NOMO-1 treated with DMSO at 0.1 percent for 48 hours (cell line): ENCODE measurements at regions not wholly inside any gene's neighbourhood (a gene's known extent, or its start where the extent isn't known, plus 50 kb on each side); places are given as distances from the start of the nearest gene placed in this dataset.
"Not testable (repeated sequence)": the region's sequence is repeated elsewhere in the genome, so short reads cannot be mapped to it uniquely, and the experiment has no call there.

Experiments used
- DNase-seq: peaks from one replicate; lab custom pipeline; 2025; ENCODE audit not compliant: unreplicated experiment; lab: John Stamatoyannopoulos, UW

DNA sequence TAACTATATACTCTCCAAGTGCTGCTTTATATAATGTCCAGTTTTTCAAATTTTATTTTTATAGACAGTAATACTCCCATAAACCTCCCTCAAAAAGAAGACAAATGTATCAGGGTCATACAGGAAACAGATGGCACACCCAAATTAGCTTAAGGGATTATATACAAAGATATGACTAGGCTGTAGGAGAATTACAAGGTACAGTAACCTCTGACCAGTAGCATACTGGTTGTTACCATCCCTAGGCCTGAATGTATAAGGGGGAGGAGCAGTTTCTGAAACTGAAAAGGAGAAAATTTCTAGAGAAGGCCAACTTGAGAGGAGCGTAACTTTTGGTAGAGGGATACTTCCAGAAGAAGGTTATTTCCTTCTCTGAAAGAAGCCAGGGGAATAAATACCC lies 122.6 kb upstream of the NBPF19 start:
- not testable (repeated sequence) for DNase-seq

DNA sequence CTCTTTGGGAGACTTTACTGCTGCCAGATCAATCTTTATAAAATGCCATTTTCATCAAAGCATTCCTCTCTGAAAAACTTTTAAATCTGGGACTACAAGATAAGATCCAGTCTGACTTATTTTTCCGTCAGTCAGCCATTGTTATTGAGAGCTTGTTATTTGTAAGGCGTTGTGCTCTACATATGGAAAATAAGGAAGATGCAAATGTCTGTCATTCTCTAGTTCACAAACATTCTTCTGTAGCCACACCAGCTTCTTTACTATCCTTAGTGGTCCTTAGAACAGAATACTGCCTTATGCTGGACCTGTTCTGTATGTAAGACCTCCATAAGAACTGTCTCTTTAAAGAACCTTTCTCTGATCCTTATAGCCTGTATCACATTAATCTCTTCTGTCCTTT lies 120.3 kb upstream of the NBPF19 start:
- DNase-seq, result not testable (repeated sequence)

DNA sequence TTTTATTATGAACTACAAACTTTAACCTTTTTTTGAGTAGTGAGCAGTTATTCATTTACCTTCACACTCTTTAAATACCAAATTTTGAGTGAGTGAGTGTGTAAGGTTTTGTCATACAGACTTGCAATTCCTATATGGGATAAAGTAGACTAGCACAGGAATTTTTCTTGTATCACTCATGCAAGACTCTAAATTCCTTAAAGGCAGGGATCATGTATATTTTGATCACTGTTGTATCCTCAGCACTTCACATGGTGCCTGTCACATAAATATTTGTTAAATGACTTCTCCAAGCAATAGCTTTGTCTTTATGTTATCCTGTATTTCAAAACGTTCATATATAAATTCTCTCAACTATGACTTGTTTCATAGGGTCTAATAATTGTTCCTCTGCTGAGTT lies 119.1 kb upstream of the NBPF19 start:
- DNase-seq, result not testable (repeated sequence)

DNA sequence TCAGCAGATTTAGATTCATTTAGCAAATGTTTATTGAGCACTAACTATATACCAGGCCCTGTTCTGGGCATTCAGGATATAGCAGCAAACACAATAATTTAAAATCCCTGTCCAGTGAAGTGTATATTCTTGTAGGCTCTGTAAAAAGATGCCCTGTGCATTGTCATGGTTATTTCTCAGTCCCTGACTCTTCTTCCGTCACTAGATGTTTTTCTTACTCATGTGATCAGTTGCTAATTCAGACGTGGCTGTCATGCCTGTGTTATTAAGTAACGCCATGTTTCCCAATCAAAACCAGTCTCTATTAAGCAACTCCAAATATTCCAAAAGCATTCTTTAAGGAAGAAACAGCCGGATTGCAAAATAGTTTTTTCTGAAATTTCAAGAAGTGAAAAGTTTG lies 118.7 kb upstream of the NBPF19 start:
- DNase-seq, result not testable (repeated sequence)

DNA sequence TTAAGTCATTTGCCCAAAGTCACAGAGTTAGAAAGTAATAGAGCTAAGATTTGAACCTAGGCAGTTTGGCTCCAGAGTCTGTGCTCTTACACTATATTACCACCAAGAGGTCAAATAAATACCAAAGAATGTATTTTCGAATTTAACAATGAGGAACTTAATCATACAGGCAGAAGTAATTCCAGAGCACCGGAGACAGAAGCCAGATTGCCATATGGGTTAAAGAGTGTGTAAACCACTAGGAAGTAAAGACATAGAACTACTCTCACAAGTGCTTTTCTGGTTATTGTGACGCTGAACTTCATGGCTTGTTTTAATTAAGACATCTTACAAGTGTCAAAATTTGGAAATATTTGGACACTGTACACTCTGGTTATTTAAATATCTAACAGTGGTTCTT lies 114.5 kb upstream of the NBPF19 start:
- DNase-seq, result not testable (repeated sequence)

DNA sequence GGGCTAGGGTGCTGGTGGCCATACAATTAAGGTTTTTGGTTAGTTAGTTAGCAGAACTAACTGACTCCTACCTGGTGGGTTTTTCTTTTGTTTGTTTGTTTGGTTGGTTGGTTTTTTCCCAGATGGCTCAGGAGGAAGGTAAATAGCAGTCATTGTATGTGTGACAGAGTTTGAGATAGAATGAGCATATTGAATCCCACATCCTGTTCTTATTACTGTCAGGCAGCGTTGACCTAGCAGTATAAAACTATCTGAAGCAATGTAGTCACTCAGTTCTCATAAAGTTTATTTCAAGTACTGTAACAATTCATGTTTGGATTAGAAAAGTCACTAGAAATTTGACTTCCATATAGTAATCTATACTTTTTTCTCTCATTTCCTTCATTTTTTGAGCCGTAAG lies 113.5 kb upstream of the NBPF19 start:
- not testable (repeated sequence) for DNase-seq

DNA sequence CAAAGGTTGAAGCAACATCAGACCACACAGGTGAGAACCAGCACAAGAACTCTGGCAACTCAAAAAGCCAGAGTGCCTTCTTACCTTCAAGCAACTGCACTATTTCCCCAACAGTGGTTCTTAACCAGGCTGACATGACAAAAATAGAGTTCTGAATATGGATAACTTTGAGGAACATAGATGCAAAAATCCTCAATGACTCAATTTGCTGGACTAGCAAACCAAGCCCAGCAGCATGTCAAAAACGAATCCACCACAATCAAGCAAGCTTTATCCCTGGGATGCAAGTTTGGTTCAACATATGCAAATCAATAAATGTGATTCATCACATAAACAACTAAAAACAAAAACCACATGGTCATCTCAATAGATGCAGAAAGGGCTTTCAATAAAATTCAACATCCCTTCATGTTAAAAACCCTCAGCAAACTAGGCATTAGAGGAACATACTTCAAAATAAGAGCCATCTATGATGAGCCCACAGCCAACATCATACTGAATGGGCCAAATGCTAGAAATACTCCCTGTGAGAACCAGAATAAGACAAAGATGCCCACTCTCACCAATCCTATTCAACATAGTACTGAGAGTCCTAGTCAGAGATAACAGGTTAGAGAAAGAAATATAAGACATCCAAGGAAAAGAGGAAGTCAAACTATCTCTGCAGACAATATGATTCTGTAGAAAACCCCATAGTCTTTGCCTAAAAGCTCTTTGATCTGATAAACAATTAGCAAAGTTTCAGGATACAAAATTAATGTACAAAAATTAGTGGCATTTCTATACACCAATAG lies 110.5 kb upstream of the NBPF19 start:
- not testable (repeated sequence) for DNase-seq

DNA sequence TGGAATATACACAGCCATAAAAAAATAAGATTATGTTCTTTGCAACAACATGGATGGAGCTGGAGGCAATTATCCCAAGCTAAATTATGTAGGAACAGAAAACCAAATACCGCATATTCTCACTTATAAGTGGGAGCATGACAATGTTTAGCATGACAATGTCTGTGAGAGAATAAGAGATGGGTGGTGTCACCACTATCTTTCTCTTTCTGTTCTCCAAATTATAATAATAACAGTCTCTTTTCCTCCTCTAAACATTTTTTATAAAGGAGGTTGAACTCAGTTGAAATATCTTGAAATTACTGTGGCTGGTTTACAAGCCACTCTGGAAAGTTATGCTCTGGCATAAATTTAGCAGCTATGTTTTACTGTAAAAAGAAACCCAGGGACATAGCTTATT lies 108.4 kb upstream of the NBPF19 start:
- DNase-seq, result not testable (repeated sequence)

DNA sequence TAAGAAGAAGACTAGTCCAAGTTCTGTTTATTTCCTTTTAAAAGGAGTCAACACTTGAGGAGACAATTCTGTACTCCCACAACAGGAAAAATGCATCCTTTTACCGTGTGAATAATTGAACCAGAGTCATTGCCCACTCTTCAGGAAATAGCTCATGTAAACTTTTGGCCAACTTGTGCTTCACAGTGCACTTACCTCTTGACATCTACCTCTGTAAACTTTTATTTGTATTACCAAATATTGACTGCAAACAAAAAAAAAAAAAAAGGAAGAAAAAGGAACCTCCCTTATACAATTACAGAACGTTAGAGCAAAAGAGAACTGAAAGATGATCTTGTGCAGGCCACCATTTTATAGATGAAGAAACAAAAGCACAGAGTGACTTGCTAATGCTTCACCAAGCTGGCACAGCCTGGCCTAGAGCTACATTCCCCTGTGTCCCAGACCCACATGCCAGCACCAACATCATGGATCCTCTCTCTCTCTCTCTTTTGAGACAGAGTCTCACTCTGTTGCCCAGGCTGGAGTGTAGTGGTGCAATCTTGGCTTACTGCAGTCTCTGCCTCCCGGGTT lies 107.3 kb upstream of the NBPF19 start:
- not testable (repeated sequence) for DNase-seq

DNA sequence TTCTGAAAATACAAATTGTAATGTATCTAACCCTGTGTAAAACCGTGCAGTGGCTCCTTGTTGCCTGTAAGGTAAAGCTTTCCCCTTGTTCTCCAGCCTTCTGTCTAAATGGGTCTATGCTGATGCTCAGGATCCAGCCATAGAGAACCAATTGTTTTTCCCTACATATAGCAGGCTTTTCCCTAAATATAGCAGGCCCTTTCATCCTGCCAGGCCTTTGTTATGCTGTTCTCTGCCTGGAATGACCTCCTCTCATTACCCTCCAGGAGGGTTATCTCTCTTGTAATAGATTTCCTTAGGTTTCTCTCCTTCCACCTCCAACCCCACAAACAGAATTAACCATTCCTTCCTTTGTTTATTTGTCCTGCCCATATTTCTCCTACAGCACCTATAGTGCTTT lies 106.5 kb upstream of the NBPF19 start:
- DNase-seq, result not testable (repeated sequence)

DNA sequence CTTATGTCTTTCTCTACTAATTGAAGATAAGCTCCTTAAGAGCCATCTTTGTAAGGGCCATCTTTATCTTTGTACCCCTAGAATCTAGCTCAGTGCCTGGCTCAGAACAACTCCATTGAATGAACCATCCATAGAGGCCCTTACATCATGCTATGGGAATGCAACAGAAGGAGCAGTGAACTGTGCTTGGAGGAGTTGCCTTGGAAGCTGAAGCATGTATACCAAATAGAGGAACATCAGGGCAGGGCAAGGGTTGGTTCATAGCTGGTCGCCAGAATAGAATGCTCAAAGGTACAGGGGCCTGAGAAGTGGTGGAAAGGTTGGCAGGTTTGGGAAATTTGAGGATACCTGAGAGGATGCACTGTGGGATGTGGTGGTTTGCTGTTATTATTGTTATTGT lies 105.8 kb upstream of the NBPF19 start:
- not testable (repeated sequence) for DNase-seq

DNA sequence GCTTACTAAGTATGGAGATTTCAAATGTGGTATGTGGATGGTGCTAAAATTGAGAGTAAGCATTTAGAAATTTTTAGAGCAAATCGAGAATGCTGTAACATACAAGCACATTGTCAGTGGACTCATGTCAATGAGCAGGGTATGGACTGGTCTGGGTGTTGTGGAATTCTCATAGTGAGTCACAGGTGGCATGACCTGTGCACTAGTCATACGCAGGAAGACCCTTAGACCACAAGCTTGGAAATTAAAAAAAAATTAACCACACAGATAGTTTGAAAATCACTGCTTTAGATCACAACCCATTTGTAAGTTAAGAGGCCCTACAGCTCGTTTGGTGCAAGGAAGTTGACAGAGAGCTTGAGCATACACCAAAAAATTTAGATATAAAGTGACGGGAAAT lies 102.9 kb upstream of the NBPF19 start:
- not testable (repeated sequence) for DNase-seq

DNA sequence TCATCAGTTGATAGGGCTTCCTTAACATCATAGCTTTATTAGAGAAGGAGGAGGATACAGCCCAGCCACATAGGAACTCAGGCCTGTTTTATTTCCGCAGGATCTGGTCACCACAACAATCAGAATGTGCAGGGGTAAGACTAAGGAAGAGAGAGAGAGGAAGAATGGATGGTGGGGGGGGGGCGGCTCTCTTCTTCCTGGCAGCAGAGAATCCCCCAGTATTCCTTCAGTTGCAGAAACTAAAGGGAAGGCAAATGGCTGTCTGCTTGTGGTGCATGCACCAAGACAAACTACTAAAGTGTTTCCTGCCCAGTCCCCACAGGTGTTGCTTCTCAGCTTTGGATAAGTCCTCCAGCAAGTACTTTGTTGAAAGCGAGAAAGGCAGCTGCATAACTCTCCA lies 96.4 kb upstream of the NBPF19 start:
- DNase-seq, result not testable (repeated sequence)

DNA sequence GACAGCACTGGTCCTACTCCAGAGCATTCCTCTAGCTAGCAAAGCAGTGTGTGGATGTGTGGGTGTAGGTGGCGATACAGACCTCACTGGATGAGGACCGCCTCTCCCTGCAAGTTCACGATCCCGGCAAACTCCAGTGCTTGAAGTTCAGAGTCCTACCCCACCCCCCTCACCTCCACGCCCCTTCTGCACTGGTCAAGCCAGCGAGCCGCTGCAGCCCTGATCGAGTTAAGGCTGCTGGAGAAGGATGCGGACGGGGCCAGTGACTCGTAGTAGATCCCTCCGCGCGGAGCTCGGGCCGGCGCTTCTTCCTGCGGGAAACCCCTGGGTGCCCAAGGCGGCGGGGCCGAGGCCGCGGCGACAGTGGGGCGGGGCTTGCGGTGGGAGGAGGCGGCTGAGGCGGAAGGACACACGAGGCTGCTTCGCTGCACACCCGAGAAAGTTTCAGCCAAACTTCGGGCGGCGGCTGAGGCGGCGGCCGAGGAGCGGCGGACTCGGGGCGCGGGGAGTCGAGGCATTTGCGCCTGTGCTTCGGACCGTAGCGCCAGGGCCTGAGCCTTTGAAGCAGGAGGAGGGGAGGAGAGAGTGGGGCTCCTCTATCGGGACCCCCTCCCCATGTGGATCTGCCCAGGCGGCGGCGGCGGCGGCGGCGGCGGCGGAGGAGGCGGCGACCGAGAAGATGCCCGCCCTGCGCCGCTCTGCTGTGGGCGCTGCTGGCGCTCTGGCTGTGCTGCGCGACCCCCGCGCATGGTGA lies 84.5 kb upstream of the NBPF19 start:
- DNase-seq, result peak; percentile 32

DNA sequence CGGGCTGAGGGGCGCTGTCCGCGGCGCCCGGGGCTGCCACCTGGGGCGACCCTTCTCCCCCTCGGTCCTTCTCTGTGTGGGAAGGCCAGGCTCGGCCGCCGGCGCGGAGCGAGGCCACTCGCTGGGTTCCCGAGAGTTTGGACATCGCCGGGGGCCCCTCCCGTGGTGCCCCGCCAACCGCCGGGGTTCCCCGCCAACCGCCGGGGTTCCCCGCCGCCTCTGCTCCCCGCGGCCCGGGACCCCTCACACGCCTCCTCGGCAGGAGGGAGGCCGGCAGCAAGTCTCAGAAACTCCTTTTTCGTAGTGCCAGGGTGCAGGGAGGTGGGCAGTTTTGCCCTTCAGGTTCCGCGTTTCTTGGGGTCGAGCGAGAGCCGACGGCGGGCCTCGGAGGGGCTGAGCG lies 83.9 kb upstream of the NBPF19 start:
- DNase-seq, result not testable (repeated sequence)

DNA sequence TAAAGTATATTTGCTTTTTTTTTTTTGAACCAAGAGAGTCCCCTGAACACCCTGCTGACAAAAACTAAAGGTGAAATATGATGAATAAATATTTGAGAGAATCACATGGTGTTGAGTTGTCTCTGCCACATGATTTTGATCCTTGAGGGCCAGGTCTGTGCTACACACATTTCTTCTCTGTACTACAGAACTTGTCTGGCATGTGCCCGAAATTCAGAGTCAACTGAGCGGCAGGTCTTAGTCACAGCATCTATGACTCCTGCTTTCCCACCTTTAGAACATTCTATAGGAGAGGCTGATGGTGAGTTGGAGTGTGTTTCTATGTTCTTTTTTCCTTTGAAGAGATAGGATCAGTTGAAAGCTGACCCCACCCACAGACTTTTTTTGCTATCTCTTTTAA lies 79.0 kb upstream of the NBPF19 start:
- DNase-seq, result not testable (repeated sequence)

DNA sequence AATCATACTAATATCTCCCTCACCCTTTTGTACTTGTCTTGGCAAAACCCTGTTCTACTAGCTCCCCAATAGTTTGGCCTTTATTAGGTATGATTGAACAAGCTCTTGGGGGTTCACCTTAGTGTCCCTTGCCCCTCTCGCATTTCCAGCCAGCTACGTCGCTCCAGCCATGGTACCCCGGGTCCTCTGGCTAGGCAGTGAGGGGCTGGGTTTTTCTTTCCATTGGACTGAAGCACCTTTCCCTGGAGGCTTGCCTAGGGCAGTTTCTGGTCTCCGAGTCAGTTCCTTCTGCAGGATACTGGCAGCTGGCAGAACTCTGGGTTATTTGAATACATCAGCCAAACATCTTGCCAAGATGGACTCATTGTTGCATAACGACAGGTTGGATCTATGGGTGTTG lies 76.3 kb upstream of the NBPF19 start:
- DNase-seq, result not testable (repeated sequence)

DNA sequence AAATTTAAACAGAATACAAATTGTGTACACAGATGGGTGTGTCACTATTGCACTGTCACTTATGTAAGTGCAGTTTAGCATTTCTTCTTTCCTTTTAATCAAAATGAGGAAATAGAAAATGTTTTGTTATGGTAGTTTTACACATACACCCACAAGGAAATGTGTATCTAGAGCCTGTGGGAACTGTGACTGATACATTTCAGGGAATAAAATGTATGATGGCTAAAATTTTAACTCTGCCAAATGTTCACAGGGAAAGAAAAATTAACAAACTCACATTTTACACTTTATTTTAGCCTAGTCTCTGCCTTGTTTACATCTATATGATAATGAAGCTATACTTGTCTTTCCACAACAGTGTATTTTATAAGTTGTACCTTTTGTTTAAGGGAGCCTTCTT lies 66.4 kb upstream of the NBPF19 start:
- DNase-seq, result not testable (repeated sequence)

DNA sequence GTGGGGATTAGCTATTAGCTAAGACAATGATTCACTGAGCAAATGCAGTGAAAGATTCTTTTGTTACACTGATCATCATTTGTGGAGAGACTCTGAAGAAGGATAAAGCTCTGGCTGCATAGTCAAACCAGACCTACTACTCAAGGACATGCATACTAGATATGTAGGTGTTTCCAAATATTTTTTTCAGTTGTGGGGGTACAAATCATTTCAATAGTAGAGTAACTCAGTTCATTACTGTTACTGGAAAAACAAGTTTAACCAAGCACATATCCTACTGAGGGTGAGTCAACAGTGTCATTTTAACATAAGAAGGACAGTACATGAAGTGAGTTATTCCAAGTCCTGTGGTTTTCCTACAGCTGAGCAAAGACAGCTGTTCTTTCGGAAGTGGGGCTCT lies 59.5 kb upstream of the NBPF19 start:
- DNase-seq, result not testable (repeated sequence)

DNA sequence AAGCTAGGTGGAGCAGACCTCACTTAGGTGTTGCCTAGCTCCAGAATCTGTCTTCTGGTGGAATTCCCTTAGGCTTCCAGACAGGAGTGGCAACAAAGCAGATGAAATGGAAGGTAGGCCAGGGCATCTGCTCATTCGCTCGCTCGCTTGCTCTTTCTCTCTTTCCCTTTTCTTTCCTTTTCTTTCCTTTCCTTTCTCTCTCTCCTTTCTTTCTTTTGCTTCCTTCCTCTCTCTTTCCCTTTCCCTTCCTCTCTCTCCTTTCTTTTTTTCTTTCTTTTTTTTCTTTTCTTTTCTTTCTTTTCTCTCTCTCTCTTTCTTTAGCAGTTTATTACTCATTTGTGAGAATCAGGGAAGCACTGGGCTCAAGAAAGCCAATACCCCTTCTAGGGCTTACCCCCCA lies 56.1 kb upstream of the NBPF19 start:
- DNase-seq, result not testable (repeated sequence)

DNA sequence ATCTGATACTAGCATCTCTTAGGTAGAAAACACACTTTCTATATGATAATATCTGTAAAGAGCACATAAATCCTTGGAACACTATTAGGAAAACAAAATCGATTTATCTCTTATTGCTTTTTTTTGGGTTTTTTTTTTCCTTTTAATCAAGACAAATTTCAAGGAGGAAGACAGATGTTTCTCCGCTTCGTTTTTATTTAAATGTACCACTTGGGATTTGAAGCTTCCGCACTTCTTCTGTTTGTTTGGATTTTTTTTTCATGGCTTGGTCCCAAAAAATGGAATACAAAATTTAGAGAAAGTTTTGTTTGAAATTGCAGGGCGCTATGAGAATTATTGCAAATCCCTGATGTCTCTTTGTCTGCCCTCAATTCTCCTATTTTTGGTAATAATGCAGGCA lies 51.7 kb upstream of the NBPF19 start:
- DNase-seq, result not testable (repeated sequence)
